Esophagus squamous epithelium (tissue), 4 donors: ENCODE measurements at regions not wholly inside any gene's neighbourhood (a gene's known extent, or its start where the extent isn't known, plus 50 kb on each side); places are given as distances from the start of the nearest gene placed in this dataset.

ENCODE experiments used
- POLR2A ChIP-seq, 4 donors: fragments of 450-650 bp; IDR thresholded peaks; one replicate each; pipeline ENCODE4 v1.6.1; 2017; ENCODE audit warnings: antibody characterized with exemption in 4 of 4, mild to moderate bottlenecking in 4 of 4, moderate library complexity in 3 of 4
- TF ChIP-seq, protein P1 (sequence below), 6 experiments: fragments of 450-650 bp in 4 of 6; fragments of 200-600 bp in 2 of 6; sonication (generic) in 2 of 6; IDR thresholded peaks; one replicate each; pipeline ENCODE4 v1.5.1; 2016 to 2019; ENCODE audit warnings: antibody characterized with exemption in 6 of 6, mild to moderate bottlenecking in 4 of 6, moderate library complexity in 4 of 6

DNA sequence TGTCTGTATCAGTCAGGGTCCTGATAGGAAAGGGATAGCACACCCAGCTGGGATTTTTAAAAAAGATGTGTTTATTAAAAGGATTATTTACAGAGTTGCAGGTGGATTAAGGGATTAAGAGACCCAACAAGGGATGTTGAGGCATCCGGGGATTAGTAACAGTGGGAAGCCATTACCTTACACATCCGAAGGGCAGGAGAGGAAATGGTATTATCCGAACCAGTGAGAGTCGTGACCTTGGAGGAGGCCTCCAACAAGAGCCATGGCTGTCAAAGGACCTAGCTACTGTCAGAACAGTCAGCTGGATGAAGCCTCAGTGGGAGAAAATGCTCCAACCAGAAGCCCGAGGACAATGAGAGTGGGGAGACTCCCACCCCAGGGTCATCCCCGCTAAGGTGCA is 146.3 kb upstream of the KRAS start:
- TF ChIP-seq, protein P1, sequence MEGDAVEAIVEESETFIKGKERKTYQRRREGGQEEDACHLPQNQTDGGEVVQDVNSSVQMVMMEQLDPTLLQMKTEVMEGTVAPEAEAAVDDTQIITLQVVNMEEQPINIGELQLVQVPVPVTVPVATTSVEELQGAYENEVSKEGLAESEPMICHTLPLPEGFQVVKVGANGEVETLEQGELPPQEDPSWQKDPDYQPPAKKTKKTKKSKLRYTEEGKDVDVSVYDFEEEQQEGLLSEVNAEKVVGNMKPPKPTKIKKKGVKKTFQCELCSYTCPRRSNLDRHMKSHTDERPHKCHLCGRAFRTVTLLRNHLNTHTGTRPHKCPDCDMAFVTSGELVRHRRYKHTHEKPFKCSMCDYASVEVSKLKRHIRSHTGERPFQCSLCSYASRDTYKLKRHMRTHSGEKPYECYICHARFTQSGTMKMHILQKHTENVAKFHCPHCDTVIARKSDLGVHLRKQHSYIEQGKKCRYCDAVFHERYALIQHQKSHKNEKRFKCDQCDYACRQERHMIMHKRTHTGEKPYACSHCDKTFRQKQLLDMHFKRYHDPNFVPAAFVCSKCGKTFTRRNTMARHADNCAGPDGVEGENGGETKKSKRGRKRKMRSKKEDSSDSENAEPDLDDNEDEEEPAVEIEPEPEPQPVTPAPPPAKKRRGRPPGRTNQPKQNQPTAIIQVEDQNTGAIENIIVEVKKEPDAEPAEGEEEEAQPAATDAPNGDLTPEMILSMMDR (IDR thresholded peaks at IDR 0.05), result no peak
- TF ChIP-seq POLR2A (IDR thresholded peaks at IDR 0.05), result no peak
